ENCODE measurements at regions not wholly inside any gene's neighbourhood (a gene's known extent, or its start where the extent isn't known, plus 50 kb on each side); places are given as distances from the start of the nearest gene placed in this dataset.

DNA sequence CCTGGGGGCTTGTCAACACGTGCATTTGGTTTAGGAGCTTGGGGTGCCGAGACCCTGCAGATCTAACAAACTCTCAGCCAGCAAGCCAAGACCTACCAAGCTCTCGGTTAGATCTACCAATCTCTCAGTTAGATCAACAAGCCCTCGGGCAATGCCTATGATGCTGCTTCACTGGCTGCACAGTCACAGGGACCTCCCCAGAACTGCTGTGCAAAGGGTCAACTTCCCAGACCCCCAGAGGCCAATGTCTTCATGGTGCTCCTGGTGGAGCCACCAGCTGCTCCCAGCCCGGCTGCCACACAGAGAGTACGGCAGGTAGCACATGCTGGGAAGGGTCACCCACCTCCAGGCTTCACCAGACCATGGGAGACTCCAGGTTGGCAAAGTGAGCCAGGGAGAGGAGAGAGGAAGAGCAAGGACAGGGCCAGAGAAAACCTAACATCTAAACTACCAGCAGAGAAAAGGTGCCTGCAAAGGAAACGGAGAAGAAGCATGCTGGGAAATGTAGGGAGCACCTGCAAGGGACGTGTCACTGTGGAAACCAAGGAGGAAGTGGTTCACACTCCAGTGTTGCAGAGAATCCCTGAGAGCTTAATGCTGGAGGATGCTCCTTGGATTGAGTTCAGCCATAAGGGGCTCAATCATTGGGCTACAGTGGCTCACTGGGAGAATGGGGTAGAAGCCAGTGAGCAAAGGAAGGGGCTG lies 51.5 kb upstream of the GDF10 start:
- DNase-seq: no peak
- no peaks in the 10 kb centered on the region for H3K36me3 Mint-ChIP-seq (ENCODE audit: low read depth)
- ChIA-PET POLR2A (no interaction called here), CTCF (no interaction called here)
- H3K4me3 Mint-ChIP-seq: no peak overlapping the region
- H3K27me3 Mint-ChIP-seq: no peaks in the 10 kb centered on the region
- no peaks in the 10 kb centered on the region for H3K9me3 Mint-ChIP-seq
- TF ChIP-seq, protein P1, sequence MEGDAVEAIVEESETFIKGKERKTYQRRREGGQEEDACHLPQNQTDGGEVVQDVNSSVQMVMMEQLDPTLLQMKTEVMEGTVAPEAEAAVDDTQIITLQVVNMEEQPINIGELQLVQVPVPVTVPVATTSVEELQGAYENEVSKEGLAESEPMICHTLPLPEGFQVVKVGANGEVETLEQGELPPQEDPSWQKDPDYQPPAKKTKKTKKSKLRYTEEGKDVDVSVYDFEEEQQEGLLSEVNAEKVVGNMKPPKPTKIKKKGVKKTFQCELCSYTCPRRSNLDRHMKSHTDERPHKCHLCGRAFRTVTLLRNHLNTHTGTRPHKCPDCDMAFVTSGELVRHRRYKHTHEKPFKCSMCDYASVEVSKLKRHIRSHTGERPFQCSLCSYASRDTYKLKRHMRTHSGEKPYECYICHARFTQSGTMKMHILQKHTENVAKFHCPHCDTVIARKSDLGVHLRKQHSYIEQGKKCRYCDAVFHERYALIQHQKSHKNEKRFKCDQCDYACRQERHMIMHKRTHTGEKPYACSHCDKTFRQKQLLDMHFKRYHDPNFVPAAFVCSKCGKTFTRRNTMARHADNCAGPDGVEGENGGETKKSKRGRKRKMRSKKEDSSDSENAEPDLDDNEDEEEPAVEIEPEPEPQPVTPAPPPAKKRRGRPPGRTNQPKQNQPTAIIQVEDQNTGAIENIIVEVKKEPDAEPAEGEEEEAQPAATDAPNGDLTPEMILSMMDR (IDR thresholded peaks at IDR 0.05): no peak
- H3K4me1 Mint-ChIP-seq (ENCODE audit: low read depth): peaks cover 4% of the 10 kb centered on the region
- no peak overlapping the region for H3K27ac Mint-ChIP-seq
- intact Hi-C loops (cut with micrococcal nuclease): no loop called here
- ATAC-seq: no peak

DNA sequence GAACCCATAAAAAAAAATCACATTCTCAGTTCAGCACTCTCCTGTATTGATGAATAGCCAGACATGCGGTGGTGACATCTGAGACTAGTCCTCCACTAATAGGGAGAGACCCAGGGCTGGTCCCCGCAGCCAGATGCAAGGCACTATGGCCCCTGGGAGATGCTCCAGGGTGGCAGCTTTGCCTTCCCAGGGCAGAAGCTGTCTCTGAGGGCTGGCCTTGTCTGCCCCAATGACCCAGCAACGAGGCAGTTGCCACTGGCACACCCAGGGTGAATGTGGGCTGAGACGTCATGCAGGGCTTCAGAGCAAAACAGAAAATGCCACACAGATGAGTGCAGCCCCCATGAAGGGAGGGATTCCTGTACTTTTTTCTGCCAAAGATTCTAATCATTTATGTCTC lies 50.1 kb upstream of the GDF10 start:
- Mint-ChIP-seq H3K36me3 (ENCODE audit: low read depth) (no peaks in the 10 kb centered on the region), H3K9me3 (no peaks in the 10 kb centered on the region), H3K4me1 (ENCODE audit: low read depth) (peaks cover 9% of the 10 kb centered on the region), H3K27me3 (no peaks in the 10 kb centered on the region), H3K27ac (no peak overlapping the region), H3K4me3 (no peak overlapping the region)
- TF ChIP-seq, protein P1 (IDR thresholded peaks at IDR 0.05): no peak
- intact Hi-C loops (cut with micrococcal nuclease): no loop called here
- ATAC-seq: no peak
- no peak for DNase-seq
- ChIA-PET CTCF (interaction anchor here (1.2 kb wide), 1 partner anchor 201 kb away, joined by 3 read pairs; no protein-coding TSS in a partner anchor), POLR2A (interaction anchor here (0.9 kb wide), 1 partner anchor 10 kb away, joined by 3 read pairs; no protein-coding TSS in a partner anchor)

All from activated CD8-positive, alpha-beta T cell treated with anti-CD3 and anti-CD28 coated beads for 36 hours (primary cell).